Fibroblast of skin of right quadriceps (primary cell): ENCODE measurements at regions not wholly inside any gene's neighbourhood (a gene's known extent, or its start where the extent isn't known, plus 50 kb on each side); places are given as distances from the start of the nearest gene placed in this dataset.

ENCODE experiments used
- DNase-seq: peaks from one replicate; pipeline ENCODE4 v3.0.0-alpha.2; 2013

GRCh38 chr9:70478963-70479641 lies 64.6 kb upstream of the KLF9 start:
- no peak for DNase-seq

- no peak for DNase-seq
These were observed 63.5 kb upstream of the KLF9 start for GRCh38 chr9:70477907-70478480.

GRCh38 chr9:70477146-70477745 lies 62.8 kb upstream of the KLF9 start:
- DNase-seq: peak; percentile 47

- DNase-seq: no peak
These were observed 60.8 kb upstream of the KLF9 start for GRCh38 chr9:70475211-70475610.

GRCh38 chr9:70474413-70474812 lies 60.0 kb upstream of the KLF9 start:
- DNase-seq: no peak

- DNase-seq: no peak
These were observed 58.1 kb upstream of the KLF9 start for GRCh38 chr9:70472268-70473249.

GRCh38 chr9:70470050-70471015 lies 55.9 kb upstream of the KLF9 start:
- no peak for DNase-seq

- no peak for DNase-seq
These were observed 53.8 kb upstream of the KLF9 start for GRCh38 chr9:70468291-70468690.

GRCh38 chr9:70466976-70467561 lies 52.6 kb upstream of the KLF9 start:
- peak; percentile 85 for DNase-seq

- DNase-seq: no peak
These were observed 51.4 kb upstream of the KLF9 start for GRCh38 chr9:70465904-70466303.

- no peak for DNase-seq
These were observed 50.9 kb upstream of the KLF9 start for GRCh38 chr9:70465398-70465797.
